ENCODE measurements at regions not wholly inside any gene's neighbourhood (a gene's known extent, or its start where the extent isn't known, plus 50 kb on each side); places are given as distances from the start of the nearest gene placed in this dataset.

DNA sequence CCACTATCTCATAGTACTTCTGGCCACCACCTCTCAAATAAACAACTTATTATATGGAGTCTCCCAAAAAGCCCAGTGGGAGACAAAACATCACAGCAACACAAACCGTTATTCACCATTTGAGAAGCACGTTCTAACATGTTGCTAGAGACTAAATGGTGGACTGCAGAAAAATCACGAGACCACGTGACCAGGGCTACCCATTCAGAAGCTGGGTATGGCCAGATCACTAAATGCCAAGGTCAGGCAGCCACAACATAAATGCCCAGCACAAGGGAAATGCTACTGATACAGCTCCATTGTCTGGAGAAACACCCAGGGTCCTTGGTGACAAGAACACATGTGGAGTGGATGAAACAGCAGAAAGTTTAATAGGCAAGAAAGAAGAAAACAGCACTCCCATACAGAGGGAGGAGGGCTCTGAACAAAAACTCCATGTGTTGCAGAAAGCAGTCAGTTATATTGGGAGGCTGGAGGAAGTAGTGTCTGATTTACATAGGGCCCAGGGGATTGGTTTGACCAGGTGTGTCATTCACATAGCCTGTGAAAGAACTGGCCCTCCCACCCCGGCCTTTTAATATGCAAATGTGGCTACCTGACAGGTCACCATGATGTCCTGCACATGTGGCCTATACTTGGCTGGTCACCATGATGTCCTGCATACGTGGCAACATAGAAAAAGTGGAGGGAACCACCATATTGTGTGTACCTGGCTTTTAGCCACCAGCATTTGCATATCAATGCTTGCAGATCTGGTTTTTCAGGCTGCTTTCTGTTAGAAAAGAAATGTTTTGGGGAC lies 97.2 kb downstream of the TRIM36 start:
- DNase-seq (ENCODE audit: low read depth): no peak

DNA sequence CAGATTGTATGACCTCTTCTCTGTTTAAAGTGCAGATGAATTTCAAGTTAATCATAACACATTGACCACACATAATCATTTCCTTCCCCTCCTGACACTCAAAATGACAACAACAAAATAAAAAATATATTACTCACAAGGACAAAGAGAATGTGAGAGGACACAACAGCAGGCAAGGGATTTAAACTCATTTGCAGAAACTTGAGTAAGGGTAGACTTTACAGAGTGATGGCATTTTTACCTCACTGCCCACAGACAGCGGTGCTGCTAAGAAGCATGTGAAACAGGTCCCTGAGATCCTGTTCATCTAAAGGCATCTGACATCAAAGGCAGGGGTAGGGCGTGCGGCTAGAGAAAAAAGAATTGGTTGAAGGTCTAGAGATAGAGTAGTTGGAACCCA lies 99.0 kb downstream of the TRIM36 start:
- no peak for DNase-seq (ENCODE audit: low read depth)

DNA sequence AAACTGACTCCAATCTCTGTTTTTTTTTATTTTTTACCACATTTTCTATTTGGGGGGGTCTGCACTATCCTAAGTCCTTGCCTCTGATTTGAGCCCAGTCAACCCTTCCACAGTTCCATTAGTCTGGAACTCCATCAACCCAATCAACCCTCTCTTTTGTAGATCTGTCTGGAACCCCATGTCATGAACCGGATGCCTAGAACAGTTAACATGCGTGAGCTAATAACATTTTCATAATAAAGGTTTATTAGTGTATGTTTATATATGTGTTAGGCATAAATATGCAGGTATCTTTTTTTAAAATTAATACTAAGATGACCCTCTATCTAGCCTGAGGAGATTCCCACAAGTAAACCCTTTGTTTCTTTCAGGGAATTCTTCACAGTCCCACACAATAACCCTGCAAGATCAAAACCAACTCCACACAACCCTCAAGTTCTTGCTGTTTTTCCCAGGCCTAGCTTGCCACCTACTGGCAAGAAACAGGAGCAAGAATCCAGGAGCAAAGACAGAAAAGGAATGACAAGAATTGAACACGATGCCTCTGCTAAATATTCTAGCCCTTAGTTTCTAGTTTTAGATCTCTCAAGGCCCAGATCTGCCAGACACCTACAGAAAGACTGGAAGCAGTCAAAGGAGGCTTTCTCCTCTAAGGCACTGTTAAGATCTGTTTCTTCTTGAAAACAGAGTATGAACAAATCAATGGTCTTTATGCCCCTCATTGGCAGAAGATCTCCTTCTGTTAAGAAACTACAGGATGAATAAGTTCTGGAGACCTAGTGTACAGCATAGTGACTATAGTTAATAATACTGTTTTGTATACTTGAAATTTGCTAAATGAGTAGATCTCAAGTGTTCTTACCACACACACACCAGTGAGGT lies 100.4 kb downstream of the TRIM36 start:
- peak; percentile 35 for DNase-seq (ENCODE audit: low read depth)

DNA sequence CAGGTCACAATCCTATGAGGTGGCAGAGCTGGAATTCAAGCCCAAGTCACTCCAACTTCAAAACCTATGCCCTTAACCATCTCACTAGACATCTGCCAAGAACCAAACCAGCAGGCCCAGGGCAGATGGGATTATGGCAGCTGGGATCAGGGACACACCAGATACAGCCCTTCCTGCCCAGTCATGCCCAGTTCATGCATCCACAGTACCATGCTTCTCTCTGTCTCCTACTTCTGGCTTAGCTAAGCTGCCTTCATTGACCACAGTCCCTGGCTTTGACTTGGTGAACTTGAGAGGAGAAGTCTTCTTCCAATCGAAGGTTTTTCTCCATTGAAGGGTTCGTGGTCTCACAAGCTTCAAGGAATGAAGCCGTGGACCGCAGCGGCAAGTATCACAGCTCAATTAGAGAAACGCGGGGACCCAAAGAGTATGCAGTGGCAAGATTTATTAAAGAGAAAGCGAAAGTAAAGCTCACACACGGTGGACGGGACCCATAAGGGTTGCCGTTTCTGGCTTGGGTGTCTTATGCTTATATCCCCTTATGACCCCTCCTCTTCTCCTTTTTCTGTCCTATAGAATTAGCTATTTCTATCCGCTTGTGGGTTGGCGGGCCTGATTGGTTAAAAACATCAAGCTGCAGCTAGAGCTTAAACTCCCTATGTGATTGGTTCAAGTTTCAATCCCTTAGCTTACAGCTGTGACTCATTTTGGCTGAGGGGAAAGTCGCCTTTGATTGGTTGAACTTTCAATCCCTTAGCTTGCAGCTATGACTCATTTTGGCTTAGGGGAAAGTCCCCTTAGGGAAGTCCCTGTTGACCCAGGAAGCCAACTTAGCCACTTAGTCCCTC lies 101.2 kb downstream of the TRIM36 start:
- peak; percentile 5 for DNase-seq (ENCODE audit: low read depth)

DNA sequence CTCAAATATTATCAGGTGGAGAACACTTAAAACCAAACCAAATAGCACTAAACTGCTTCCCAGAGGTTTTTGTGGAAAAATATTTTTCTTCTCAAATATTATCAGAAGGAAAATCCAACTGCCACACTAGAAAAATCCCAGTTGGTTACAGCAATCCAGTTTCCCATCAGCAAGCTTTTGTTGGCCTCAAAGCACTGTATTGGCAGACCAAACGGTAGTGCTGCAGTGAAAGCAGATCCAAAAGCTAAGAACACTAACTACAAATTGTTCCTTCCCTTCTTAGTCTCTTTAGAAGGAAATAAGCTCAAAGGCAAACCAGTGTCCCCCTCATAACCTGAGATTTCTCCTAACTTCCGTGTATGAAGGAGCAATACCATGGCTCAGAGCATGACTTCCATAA lies 105.3 kb downstream of the TRIM36 start:
- DNase-seq (ENCODE audit: low read depth): no peak

DNA sequence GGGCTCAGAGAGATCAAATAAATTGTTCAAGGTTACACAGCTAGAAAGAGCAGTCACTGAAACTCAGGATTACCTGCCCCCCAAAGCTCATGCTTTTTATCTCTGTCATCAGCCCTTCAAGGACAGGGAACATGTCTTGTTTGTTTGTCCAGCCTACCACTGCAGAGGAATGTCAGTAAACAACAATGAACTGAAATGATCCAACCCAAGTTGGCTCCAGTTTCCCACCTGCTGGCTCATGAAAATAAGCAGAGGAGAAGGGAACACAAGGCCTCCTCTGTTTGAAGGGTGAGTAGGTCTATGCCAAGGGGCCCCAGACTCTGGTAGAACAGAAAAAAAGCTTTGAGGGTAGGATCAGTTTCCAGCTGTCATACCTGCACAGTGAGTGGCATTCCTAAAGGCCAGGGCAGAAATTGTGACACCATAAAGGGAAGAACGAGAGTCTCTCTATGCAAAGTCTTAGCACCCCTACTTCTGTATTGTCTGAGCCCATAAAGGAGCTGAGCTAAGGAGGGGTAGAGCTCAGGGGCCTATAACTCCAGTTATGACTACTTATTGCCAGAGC lies 115.2 kb downstream of the TRIM36 start:
- no peak for DNase-seq (ENCODE audit: low read depth)

DNA sequence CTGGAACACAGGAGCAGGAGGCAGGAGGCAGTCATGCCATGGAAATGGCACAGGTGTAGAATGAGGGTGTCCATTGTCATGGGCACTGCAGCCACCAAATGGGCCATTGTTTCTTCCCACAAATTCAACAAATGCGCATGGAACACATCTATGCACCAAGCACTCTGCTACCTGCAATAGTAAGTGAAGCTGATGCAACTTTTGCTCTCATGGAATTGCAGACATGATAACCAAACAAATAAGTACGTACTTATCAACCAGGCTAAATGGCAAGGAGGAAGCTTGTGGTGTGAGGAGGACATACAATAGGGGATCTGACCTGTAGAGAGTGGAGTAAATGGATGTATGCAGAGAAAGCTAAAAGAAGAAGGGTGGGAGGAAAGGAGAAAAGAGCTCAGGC lies 116.8 kb downstream of the TRIM36 start:
- no peak for DNase-seq (ENCODE audit: low read depth)

DNA sequence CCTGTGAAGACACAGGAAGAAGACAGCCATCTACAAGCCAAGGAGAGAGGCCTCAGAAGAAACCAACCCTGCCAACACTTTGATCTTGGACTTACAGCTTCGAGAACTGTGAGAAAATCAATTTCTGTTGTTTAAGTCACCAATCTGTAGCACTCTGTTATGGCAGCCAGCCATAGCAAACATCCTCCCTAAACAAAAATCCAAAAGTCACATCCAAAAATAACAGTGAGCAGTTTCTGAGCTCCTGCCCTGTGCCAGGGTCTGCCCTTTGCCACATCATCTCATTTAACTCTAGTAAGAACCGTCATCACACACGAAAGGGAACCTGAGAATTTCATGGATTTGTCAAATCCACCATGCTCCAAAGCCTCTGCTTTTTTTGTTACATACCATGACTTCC lies 118.8 kb downstream of the TRIM36 start:
- no peak for DNase-seq (ENCODE audit: low read depth)

DNA sequence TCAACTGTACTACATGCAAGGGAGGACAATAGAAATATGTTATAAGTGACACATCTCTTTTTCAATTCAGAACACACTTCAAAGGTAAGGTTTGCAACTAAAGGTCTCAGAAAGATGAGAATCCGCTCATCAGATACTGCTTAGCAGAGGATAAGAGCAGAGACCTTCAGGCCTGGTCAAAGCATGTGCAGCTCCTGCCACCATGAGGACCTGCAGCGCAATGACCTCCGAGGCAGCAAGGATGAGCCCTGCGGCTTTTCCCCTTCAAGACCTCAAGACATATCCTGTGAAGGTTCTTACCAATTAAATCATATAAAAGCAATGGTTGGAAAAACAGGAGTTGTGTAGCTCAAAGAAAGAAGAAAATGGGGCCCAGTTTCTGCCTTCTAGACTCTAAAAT lies 135.8 kb downstream of the TRIM36 start:
- no peak for DNase-seq (ENCODE audit: low read depth)

DNA sequence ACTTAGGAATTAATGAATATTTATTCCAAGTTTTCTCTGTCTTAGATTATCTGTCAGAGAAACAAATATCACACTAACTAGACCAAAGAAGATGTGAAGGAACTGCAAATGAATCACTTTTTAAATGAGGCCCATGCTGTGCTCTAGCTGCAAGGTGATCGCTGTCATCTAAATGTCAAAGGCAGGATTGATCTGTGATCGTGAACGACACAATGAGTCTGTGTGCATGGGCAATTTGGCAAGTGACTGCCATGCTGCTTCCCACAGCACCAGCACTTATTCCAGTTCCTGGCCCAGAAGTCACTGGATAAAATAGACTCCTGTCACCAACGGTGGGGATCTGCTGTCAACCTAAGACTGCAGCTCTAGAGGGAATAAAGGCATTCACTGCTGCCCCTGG lies 141.2 kb downstream of the TRIM36 start:
- DNase-seq (ENCODE audit: low read depth): no peak

DNA sequence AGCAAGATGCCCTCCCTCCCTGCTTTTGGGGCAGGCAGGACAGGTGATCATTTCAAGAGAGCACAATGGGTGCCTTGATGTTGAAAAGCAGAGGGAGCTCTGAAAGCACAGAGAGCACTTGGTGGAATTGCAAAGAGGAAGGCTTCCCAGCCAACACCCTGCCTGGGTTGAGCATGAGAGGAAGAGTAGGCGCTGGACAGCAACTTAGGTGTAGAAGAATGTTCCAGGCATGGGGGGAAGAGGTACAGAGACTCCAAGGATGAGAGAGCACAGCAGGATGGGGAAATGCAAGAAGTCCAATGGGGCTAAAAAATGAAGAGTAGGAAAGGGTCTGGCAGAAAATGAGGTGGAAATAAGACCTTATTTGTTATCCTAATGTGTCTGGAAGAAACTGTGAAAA lies 144.8 kb downstream of the TRIM36 start:
- no peak for DNase-seq (ENCODE audit: low read depth)

DNA sequence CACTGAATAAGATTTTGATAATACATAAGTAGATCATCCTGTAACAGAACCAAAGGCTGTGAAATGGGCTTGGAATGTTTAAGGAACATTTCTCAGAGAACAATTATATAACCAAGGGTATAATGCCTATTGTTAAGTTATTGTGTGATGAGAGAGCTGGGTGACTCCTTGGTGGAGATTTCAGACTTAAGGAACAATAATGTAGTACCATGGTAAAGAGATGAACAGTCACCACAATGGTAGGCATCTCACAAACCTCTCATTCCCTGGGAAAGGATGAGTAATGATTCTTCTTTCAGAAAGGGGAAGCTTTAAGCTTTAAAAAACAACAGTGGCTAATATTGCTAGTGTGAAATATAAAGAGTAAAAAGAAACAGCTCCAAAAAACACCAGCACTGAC lies 147.4 kb downstream of the TRIM36 start:
- no peak for DNase-seq (ENCODE audit: low read depth)

DNA sequence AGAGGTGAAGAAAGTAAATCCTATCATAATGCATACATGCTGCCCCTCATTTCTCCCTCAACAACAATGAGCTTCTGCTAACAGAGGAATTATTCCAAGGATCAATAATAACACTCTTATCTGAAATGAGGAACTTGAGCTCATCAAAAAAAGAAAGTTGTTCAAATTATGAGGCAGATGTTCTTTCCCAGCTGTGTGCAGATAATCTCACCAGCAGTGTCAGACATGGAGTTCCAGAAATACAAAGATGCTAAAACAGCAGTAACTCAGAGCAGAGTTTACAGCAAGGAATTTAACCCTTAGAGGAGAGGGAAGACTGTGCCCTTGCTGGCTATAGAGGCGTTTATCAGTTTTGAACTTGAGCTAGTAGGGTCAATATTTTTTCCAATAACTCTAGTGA lies 153.1 kb downstream of the TRIM36 start:
- no peak for DNase-seq (ENCODE audit: low read depth)

DNA sequence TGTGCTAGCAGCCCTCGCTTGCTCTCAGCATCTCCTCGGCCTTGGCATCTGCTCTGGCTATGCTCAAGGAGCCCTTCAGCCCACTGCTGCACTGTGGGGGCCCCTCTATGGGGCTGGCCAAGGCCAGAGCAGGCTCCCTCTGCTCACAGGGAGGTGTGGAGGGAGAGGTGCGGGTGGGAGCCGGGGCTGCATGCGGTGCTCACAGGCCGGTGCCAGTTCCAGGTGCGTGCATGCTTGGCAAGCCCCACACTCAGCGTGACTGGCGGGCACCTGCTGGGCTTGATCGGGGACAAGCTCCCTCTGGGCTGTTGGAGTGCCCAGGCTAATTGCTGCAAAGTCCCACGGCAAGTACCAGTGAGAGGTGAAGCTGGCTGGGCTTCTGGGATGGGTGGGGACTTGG lies 170.5 kb downstream of the TRIM36 start:
- no peak for DNase-seq (ENCODE audit: low read depth)

DNA sequence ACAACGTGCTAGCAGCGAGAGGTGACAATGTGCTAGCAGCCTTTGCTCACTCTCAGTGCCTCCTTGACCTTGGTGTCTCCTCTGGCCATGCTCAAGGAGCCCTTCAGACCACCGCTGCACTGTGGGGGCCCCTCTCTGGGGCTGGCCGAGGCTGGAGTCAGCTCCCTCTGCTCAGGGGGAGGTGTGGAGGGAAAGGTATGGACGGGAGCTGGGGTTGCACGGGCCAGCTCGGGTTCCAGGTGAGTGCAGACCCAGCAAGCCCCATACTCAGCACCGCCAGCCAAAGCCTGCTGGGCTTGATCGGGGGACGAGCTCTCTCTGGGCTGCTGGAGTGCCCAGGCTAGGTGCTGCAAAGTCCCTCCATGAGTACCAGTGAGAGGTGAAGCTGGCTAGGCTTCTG lies 180.2 kb downstream of the TRIM36 start:
- no peak for DNase-seq (ENCODE audit: low read depth)

DNA sequence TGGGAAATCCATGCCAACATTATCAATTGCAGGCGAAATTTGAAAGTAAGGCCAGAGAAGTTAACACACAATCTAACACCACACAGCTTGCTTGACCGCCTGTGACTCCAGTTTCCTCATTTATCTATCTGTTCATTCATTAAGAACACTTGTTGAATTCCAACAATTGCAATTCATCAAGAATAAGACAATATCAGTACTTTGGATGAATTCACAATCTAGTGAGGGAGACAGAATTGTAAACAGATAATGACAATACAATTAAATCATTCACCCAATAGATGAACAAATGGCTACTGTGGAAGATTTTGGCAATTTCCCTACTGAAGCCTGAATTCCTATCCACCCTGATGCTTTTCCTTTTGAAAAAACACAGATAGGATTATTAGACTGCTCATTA lies 181.6 kb downstream of the TRIM36 start:
- DNase-seq (ENCODE audit: low read depth): no peak

DNA sequence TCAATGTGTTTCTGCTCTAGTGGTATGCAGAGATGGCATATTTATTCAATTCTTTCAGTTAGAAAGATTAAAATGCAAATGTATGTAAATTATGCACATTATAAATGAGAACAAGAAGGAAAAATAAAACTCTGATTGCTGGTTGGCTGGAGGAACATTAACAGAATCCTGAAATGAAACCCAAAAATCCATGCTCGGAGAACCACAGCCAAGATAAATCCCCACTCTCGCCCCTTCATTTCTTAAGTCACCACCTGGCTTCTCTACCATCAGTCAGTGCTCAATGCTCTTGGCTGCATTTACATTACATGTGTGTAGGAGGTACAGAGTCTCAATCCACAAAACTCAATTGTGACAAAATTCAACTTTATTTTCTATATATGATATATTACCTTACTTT lies 184.9 kb downstream of the TRIM36 start:
- no peak for DNase-seq (ENCODE audit: low read depth)

DNA sequence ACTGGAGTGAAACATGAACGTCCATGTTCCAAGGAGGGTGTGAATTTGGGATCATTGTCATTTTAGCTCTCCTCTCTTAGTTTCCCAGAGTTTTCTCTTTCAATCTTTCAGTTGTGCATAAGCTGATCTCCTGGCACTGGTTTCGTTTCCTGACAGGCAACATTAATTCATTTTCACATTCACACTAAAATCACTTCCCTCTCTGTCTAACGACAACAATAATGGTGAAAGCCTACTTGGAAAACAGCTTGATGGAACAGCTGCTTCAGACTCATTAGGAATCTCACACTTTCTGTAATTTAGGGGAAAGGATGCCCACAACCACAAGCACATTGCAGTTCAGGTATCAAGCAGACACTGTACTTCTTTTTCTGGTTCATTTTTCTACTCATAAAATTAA lies 188.6 kb downstream of the TRIM36 start:
- no peak for DNase-seq (ENCODE audit: low read depth)

DNA sequence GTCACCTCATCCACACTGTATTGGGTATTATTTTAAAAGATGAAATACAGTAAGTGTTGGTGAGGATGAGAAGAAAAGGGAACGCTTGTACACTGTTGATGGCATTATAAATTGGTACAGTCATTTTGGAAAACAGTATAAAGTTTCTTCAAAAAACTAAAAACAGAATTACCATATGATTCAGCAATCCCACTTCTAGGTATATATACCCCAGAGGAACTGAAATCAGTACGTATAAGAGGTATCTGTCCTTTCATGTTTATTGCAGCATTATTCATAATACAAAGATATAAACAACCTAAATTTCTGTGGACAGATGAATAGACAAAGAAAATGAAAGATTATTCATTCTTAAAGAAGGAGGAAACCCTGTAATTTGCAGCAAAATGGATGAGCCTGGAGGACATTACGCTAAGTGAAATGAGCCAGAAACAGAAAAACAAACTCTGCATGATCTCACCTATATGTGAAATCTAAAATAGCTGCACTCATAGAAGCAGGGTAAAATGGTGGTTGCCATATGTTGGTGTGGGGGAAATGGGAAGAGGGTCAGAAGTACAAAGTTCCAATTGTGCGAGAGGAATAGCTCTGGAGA lies 191.6 kb downstream of the TRIM36 start:
- no peak for DNase-seq (ENCODE audit: low read depth)

DNA sequence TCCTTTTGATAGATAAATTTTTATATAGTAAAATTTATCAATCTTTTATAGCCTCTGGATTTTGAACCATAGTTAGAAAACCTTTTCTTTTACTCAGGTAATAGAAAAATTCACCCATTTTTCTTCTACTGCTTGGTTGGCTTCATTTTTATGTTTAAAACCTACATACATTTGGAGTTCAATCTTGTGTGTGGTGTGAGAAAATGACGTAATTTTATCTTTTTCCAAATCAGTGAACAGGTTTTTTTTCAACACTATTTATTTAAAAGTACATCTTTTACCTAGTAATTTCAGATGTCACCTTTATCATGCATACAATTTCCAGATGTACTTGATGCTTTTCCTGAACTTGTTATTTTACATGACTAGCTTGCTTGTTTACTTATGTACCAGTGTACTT lies 200.2 kb downstream of the TRIM36 start:
- no peak for DNase-seq (ENCODE audit: low read depth)

DNA sequence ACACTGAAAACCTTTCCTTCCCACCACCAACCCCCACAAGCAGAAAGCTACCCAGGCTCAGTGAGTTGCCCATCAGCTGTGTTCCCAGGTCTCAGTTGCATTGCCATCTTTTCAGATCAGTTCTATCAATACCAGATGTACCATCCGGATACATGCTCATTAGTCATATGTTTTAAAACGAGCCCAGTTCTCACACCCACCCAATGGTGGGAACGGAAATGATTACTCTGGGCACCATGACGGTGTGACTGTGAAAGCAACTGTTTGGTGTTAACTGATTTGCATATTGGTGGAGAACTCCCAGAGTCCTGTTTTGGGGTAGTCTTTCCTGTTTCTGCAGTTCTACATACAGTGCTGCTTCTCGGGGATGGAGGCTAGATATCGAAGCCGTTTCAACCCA lies 212.3 kb downstream of the TRIM36 start:
- no peak for DNase-seq (ENCODE audit: low read depth)

DNA sequence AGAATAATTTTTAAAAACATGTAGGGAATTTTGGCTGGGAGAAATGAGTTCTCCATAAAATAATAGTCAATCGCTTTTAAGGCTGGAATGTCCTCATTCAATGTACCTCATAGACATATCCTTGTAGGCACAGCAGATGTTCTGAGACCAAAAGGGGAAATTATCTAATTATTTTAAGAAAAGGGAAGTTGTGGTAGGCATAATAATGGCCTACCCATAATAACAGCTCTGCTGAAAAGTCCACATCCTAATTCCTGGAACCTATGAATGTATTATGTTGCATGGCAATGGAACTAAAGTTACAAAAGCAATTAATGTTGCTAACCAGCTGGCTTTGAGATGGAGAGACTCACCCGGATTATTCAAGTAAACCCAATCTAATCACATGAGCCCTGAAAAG lies 216.1 kb downstream of the TRIM36 start:
- no peak for DNase-seq (ENCODE audit: low read depth)
